GM23248 (cell line): ENCODE measurements at regions not wholly inside any gene's neighbourhood (a gene's known extent, or its start where the extent isn't known, plus 50 kb on each side); places are given as distances from the start of the nearest gene placed in this dataset.

Source experiments
- EZH2 ChIP-seq: fragments of 200-600 bp; sonication (generic); IDR thresholded peaks from 2 replicates; pipeline ENCODE4 v1.6.1; 2018; ENCODE audit warnings: antibody characterized with exemption, mild to moderate bottlenecking; ENCODE audit not compliant: insufficient read depth, poor library complexity, severe bottlenecking
- EZH2phosphoT487 ChIP-seq: fragments of 200-600 bp; sonication (generic); IDR thresholded peaks from 2 replicates; pipeline ENCODE4 v1.6.1; 2018; ENCODE audit warnings: antibody characterized with exemption, moderate library complexity, mild to moderate bottlenecking, low read depth; ENCODE audit not compliant: insufficient read depth

DNA sequence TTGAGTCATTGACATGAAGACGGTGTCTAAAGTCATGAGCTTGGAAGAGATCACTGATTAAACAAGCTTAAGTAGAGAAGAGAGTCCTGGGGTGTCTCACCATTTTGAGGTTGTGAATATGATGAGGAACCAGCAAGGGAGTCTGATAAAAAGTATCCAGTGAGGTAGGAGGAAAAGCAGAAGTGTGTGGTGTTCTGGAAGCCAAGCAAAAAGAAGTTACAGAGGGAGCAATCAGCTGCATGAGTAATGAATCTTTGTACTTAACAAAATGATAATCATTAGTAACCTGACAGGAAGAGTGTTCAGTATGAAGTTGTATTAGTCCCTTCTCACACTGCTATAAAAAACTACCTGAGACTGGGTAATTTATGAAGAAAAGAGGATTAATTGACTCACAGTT is 131.3 kb downstream of the C11orf87 start:
- TF ChIP-seq EZH2 = no peak
- no peak for TF ChIP-seq EZH2phosphoT487
